Gastrocnemius medialis (tissue), 4 donors: ENCODE measurements at regions not wholly inside any gene's neighbourhood (a gene's known extent, or its start where the extent isn't known, plus 50 kb on each side); places are given as distances from the start of the nearest gene placed in this dataset.

ENCODE experiments used
- ATAC-seq, 2 donors: fragments of 150-250 bp; one replicate each; pipeline ENCODE4 v1.9.1; 2016
- DNase-seq, 2 donors: peaks; one replicate each; pipeline ENCODE4 v3.0.0-alpha.2; 2019
- H3K27ac ChIP-seq, 4 donors: fragments of 200-600 bp; sonication (generic); 1 replicate in 1 of 4; 2 replicates in 3 of 4; pipeline ENCODE4 v1.5.1; 2016 to 2018; ENCODE audit warnings: mild to moderate bottlenecking in 2 of 4, moderate library complexity in 1 of 4
- H3K27me3 ChIP-seq, 3 donors: fragments of 200-600 bp; sonication (generic) in 2 of 3; 1 replicate in 1 of 3; 2 replicates in 2 of 3; pipeline versions ENCODE4 v1.5.1 to v1.6.0; 2016 to 2019; ENCODE audit warnings: mild to moderate bottlenecking in 1 of 3, moderate library complexity in 1 of 3
- H3K36me3 ChIP-seq, 2 donors: fragments of 200-600 bp; sonication (generic) in 1 of 2; one replicate each; pipeline ENCODE4 v1.5.1; 2017 to 2018
- H3K4me1 ChIP-seq, 2 donors: fragments of 200-600 bp; sonication (generic) in 1 of 2; one replicate each; pipeline ENCODE4 v1.5.1; 2016 to 2017; ENCODE audit warnings: mild to moderate bottlenecking in 2 of 2
- H3K4me3 ChIP-seq, 4 donors: fragments of 200-600 bp; sonication (generic) in 3 of 4; 1 replicate in 1 of 4; 2 replicates in 3 of 4; pipeline ENCODE4 v1.5.1; 2016 to 2019; ENCODE audit warnings: mild to moderate bottlenecking in 2 of 4
- H3K9me3 ChIP-seq, 3 donors: fragments of 200-600 bp; sonication (generic) in 2 of 3; 1 replicate in 1 of 3; 2 replicates in 2 of 3; pipeline ENCODE4 v1.5.1; 2016 to 2019
- CTCF ChIP-seq, 5 experiments: fragments of 450-650 bp in 3 of 5; fragments of 200-600 bp in 2 of 5; sonication (generic) in 2 of 5; IDR thresholded peaks in 4 of 5; conservative IDR thresholded peaks in 1 of 5; 1 replicate in 4 of 5; 2 replicates in 1 of 5; pipeline ENCODE4 v1.5.1; 2016 to 2019; ENCODE audit warnings: antibody characterized with exemption in 5 of 5, mild to moderate bottlenecking in 3 of 5, moderate library complexity in 3 of 5
- POLR2A ChIP-seq, 2 donors: fragments of 450-650 bp; IDR thresholded peaks; one replicate each; pipeline ENCODE4 v1.6.1; 2017; ENCODE audit warnings: antibody characterized with exemption in 2 of 2, mild to moderate bottlenecking in 2 of 2, moderate library complexity in 2 of 2
- in situ Hi-C, 4 donors: fragments of 200-750 bp; cut with MboI; loops; one replicate each; pipeline versions ENCODE4 v1.15.0 to v1.8.0; 2017; ENCODE audit warnings: low sequenced_read_pairs in 4 of 4
- intact Hi-C: fragments of 100-400 bp; cut with DNase I; formaldehyde crosslinking; loops from one replicate; pipeline ENCODE4 v1.15.1; 2023; ENCODE audit warnings: low total_unique reads

GRCh38 chr4:106602711-106603110 lies 234.1 kb upstream of the GIMD1 start:
- ATAC-seq (no peak), DNase-seq (no peak)
- in situ Hi-C loops (no loop called here), intact Hi-C loops (no loop called here)
- Histone ChIP-seq H3K27me3 (no peaks in the 10 kb centered on the region), H3K4me1 (no peaks in the 10 kb centered on the region), H3K36me3 (no peaks in the 10 kb centered on the region), H3K4me3 (no peak overlapping the region), H3K27ac (no peak overlapping the region), H3K9me3 (no peaks in the 10 kb centered on the region)
- no peak for TF ChIP-seq POLR2A (IDR thresholded peaks at IDR 0.05)
- TF ChIP-seq CTCF (IDR thresholded peaks at IDR 0.05 in 4 of 5, conservative IDR thresholded peaks at IDR 0.05 in 1 of 5), result no peak

GRCh38 chr4:106601519-106601918 lies 232.9 kb upstream of the GIMD1 start:
- Histone ChIP-seq H3K36me3 (no peaks in the 10 kb centered on the region), H3K4me1 (no peaks in the 10 kb centered on the region), H3K9me3 (no peaks in the 10 kb centered on the region), H3K4me3 (no peak overlapping the region), H3K27ac (no peak overlapping the region), H3K27me3 (no peaks in the 10 kb centered on the region)
- intact Hi-C loops, result no loop called here
- no peak for TF ChIP-seq POLR2A (IDR thresholded peaks at IDR 0.05)
- TF ChIP-seq CTCF (IDR thresholded peaks at IDR 0.05 in 4 of 5, conservative IDR thresholded peaks at IDR 0.05 in 1 of 5), result no peak
- DNase-seq (no peak), ATAC-seq (no peak)
- in situ Hi-C loops, result no loop called here

GRCh38 chr4:106595906-106596305 lies 227.3 kb upstream of the GIMD1 start:
- H3K9me3 ChIP-seq, result no peaks in the 10 kb centered on the region
- ATAC-seq (no peak), DNase-seq (no peak)
- H3K27ac ChIP-seq, result no peak overlapping the region
- H3K27me3 ChIP-seq, result no peaks in the 10 kb centered on the region
- no peak for TF ChIP-seq CTCF (IDR thresholded peaks at IDR 0.05 in 4 of 5, conservative IDR thresholded peaks at IDR 0.05 in 1 of 5)
- no peak for TF ChIP-seq POLR2A (IDR thresholded peaks at IDR 0.05)
- no peak overlapping the region for H3K4me3 ChIP-seq
- H3K4me1 ChIP-seq, result no peaks in the 10 kb centered on the region
- intact Hi-C loops, result no loop called here
- no peaks in the 10 kb centered on the region for H3K36me3 ChIP-seq
- in situ Hi-C loops, result no loop called here

- in situ Hi-C loops, result no loop called here
- ATAC-seq, result no peak
- Histone ChIP-seq H3K4me3 (no peak overlapping the region), H3K27me3 (no peaks in the 10 kb centered on the region), H3K27ac (no peak overlapping the region), H3K9me3 (no peaks in the 10 kb centered on the region), H3K36me3 (no peaks in the 10 kb centered on the region), H3K4me1 (no peaks in the 10 kb centered on the region)
- DNase-seq, result no peak
- intact Hi-C loops, result no loop called here
- TF ChIP-seq POLR2A (IDR thresholded peaks at IDR 0.05) (no peak), CTCF (IDR thresholded peaks at IDR 0.05 in 4 of 5, conservative IDR thresholded peaks at IDR 0.05 in 1 of 5) (no peak)
These were observed 225.8 kb upstream of the GIMD1 start for GRCh38 chr4:106594291-106594952.

GRCh38 chr4:106588891-106589290 lies 220.3 kb upstream of the GIMD1 start:
- in situ Hi-C loops (no loop called here), intact Hi-C loops (no loop called here)
- no peak overlapping the region for H3K4me3 ChIP-seq
- no peak overlapping the region for H3K27ac ChIP-seq
- H3K27me3 ChIP-seq, result no peaks in the 10 kb centered on the region
- H3K9me3 ChIP-seq, result no peaks in the 10 kb centered on the region
- H3K4me1 ChIP-seq, result no peaks in the 10 kb centered on the region
- DNase-seq (no peak), ATAC-seq (no peak)
- TF ChIP-seq POLR2A (IDR thresholded peaks at IDR 0.05), result no peak
- no peak for TF ChIP-seq CTCF (IDR thresholded peaks at IDR 0.05 in 4 of 5, conservative IDR thresholded peaks at IDR 0.05 in 1 of 5)
- H3K36me3 ChIP-seq, result no peaks in the 10 kb centered on the region
